Stimulated activated naive B cell treated with anti-CD40 and anti-IgM and Interleukin-4, amounts not matched to agents 10 μg/mL and 1 μg/mL and 100 μg/mL, for 72 hours (primary cell): ENCODE measurements at regions not wholly inside any gene's neighbourhood (a gene's known extent, or its start where the extent isn't known, plus 50 kb on each side); places are given as distances from the start of the nearest gene placed in this dataset.

Experiments
- ATAC-seq, 2 donors: fragments of 150-1000 bp; cut with Tn5 transposase; replicated peaks; 2 replicates each; pipeline ENCODE4 v1.10.0; 2021; ENCODE audit warnings: moderate library complexity in 1 of 2
- DNase-seq: peaks from one replicate; pipeline ENCODE4 v3.0.0; 2021
- H3K27ac Mint-ChIP-seq: one replicate; pipeline ENCODE4 v1.8.0; 2022; ENCODE audit warnings: mild to moderate bottlenecking, mixed read lengths
- H3K27me3 Mint-ChIP-seq, 2 donors: one replicate each; pipeline ENCODE4 v1.8.0; 2022; ENCODE audit warnings: mixed read lengths in 2 of 2
- H3K36me3 Mint-ChIP-seq, 2 donors: one replicate each; pipeline ENCODE4 v1.8.0; 2022; ENCODE audit warnings: mixed read lengths in 2 of 2, mild to moderate bottlenecking in 1 of 2
- H3K4me1 Mint-ChIP-seq, 2 donors: one replicate each; pipeline ENCODE4 v1.8.0; 2022; ENCODE audit warnings: mixed read lengths in 2 of 2, mild to moderate bottlenecking in 1 of 2
- H3K4me3 Mint-ChIP-seq, 2 donors: one replicate each; pipeline ENCODE4 v1.8.0; 2022; ENCODE audit warnings: mild to moderate bottlenecking in 2 of 2, mixed read lengths in 2 of 2, moderate library complexity in 1 of 2
- H3K9me3 Mint-ChIP-seq, 2 donors: one replicate each; pipeline ENCODE4 v1.8.0; 2022; ENCODE audit warnings: mixed read lengths in 2 of 2, mild to moderate bottlenecking in 1 of 2

DNA sequence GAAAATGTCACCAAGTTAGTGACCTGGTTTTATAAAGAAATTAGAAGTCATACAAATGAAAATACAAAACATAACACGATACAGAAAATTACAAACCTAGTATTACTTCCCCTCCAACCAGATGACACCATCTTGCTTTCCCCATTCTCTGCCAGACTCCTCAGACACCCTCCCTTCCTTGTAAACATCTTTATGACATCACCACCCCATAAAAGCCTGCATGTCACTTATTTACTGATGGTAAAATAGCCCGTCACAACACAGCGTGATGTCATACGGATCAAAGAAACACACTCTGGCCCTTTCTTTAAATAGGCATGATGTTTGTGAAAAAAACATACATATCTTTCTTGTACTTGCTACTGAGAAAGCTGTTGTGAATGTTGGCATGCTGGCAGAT is 254.8 kb upstream of the SOX11 start:
- ATAC-seq = no peak
- Mint-ChIP-seq H3K4me3 (no peak overlapping the region), H3K27me3 (no peaks in the 10 kb centered on the region), H3K27ac (no peak overlapping the region), H3K4me1 (no peaks in the 10 kb centered on the region), H3K36me3 (no peaks in the 10 kb centered on the region), H3K9me3 (peaks cover 0 to 2% of the 10 kb centered on the region in 2 donors)
- no peak for DNase-seq

DNA sequence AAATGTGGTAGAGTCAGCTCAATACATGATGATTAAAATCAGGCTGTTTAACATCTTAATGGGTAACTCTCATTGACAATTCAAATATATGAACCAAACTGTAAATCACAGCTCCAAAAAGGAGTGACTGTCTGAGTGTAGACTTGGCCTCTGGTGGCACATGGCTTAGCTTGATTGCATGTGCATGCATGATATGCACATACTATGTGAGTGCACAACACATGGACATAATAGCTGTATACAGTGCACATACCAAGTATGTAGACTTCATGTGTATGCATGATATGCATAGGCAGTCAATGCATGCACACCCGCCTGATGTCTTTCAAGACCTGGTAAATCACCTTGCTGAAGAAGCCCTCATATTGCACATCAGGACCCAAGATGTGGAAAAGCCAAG is 252.0 kb upstream of the SOX11 start:
- no peak overlapping the region for H3K4me3 Mint-ChIP-seq
- no peaks in the 10 kb centered on the region for H3K36me3 Mint-ChIP-seq
- H3K27me3 Mint-ChIP-seq = no peaks in the 10 kb centered on the region
- H3K27ac Mint-ChIP-seq = no peak overlapping the region
- H3K9me3 Mint-ChIP-seq = peaks cover 4 to 5% of the 10 kb centered on the region in 2 donors
- no peaks in the 10 kb centered on the region for H3K4me1 Mint-ChIP-seq
- ATAC-seq (no peak), DNase-seq (no peak)

DNA sequence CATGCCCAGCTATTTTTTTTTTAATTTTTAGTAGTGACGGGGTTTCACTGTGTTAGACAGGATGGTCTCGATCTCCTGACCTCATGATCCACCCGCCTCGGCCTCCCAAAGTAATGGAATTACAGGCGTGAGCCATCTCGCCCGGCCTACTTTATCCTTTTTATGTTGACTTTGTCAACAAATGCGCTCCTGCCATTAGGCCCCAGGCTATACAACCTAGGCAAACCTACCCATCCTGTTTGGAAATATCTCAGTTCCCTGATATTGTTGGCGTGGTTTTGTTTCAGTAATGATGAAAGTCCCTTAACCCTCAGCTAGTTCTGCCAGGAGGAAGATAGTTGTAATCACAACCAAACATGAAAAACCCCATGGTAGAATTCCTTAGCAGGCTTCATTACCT is 249.4 kb upstream of the SOX11 start:
- H3K4me1 Mint-ChIP-seq = no peaks in the 10 kb centered on the region
- no peaks in the 10 kb centered on the region for H3K27me3 Mint-ChIP-seq
- no peak for ATAC-seq
- H3K36me3 Mint-ChIP-seq = no peaks in the 10 kb centered on the region
- no peak for DNase-seq
- H3K9me3 Mint-ChIP-seq = peaks cover 4 to 5% of the 10 kb centered on the region in 2 donors
- no peak overlapping the region for H3K4me3 Mint-ChIP-seq
- H3K27ac Mint-ChIP-seq = no peak overlapping the region

DNA sequence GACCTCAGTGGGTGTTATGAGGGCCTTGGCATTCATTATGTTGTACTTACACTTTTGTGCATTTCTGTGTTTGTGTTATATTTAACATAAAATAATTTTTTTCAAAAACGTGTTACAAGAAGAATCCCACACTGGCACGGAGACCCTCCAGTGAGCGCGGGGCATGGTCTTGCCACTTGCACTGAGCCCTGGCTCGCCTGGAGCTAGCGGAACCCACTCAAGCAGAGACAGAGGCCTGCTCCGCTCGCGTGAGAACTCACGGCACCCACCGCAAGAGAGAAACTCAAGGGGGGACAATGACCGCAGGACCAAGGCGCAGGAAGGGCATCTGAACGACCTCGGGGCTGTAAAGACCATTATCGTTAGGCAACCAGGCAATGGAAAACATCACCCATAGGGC is 248.0 kb upstream of the SOX11 start:
- H3K36me3 Mint-ChIP-seq = no peaks in the 10 kb centered on the region
- H3K9me3 Mint-ChIP-seq = peaks cover 4 to 5% of the 10 kb centered on the region in 2 donors
- no peak overlapping the region for H3K4me3 Mint-ChIP-seq
- H3K27ac Mint-ChIP-seq = no peak overlapping the region
- no peaks in the 10 kb centered on the region for H3K27me3 Mint-ChIP-seq
- H3K4me1 Mint-ChIP-seq = no peaks in the 10 kb centered on the region
- DNase-seq = no peak
- ATAC-seq = no peak

DNA sequence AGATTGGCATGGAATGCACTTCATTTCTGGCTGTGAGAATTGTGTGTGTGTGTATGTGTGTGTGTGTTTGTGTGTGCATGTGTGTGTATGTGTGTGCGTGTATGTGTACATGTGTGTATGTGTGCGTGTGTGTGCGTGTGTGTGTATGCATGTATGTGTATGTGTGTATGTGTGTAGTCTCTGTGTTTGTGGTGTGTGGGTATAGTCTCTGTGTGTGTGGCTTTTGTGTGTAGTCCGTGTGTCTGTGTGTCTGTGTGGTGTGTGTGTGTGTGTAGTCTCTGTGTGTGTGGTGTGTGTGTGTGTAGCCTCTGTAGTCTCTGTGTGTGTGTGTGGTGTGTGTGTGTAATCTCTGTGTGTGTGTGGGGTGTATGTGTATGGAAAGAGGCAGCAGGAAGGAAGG is 247.3 kb upstream of the SOX11 start:
- Mint-ChIP-seq H3K9me3 (peaks cover 3 to 5% of the 10 kb centered on the region in 2 donors), H3K27me3 (no peaks in the 10 kb centered on the region), H3K4me3 (no peak overlapping the region), H3K27ac (no peak overlapping the region), H3K36me3 (no peaks in the 10 kb centered on the region), H3K4me1 (no peaks in the 10 kb centered on the region)
- DNase-seq (no peak), ATAC-seq (no peak)

DNA sequence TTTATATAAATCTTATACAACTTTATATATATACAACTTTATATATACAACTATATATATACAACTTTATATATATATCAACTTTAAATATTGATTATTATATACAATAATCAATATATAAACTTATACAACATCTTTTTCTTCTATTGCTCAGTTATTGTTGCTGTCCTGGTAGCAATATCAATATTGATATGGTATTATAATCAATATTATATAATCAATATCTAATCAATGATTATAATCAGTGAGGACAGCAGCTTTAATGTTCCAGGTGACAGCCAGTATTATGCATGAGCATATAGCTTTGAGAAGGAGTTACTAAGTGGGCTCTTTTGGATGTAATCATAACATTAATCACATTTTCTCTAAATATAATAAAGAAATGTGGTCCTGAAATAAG is 242.3 kb upstream of the SOX11 start:
- Mint-ChIP-seq H3K36me3 (no peaks in the 10 kb centered on the region), H3K27me3 (no peaks in the 10 kb centered on the region), H3K27ac (no peak overlapping the region), H3K9me3 (peaks cover 1 to 2% of the 10 kb centered on the region in 2 donors), H3K4me3 (no peak overlapping the region), H3K4me1 (no peaks in the 10 kb centered on the region)
- ATAC-seq = no peak
- no peak for DNase-seq

DNA sequence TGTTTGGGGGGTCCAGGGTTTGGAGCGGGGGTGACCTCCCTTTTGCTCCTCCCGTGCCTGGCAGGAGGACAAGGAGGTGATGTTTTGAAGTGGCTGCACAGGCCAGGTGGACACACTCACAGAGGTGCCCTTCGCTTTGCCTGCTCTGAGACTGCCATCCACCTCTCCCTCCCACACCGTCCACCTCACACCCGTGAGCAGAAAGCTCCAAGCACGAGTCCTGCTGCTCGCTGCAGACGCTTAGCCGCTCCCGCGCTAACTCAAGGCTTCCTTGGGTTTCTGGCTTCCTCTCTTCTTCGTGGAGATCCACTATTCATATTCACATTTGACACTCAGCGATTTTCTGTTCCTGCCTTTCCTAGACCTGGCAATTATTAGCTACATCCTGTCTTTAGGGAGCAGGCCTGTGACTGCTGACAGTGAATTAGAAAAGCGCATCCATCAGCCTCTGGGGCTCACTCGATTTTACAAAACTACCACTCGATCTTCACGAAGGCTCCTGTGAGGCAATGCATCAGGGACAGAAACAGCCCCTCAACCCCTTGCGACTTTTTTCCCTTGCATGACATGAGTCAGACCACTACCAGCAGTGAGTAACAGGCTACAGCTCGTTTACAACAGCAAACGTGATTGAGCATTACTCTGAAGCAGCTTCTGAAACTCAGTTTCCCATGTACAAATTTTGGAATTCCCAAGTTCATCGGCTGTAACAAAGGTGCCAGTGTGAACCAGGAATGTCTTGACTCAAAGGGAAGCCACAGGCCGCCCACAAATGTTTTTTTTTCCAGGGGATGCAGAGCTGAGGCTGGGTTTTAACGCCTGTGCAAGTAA is 238.7 kb upstream of the SOX11 start:
- no peaks in the 10 kb centered on the region for H3K36me3 Mint-ChIP-seq
- no peak overlapping the region for H3K4me3 Mint-ChIP-seq
- H3K27ac Mint-ChIP-seq = no peak overlapping the region

DNA sequence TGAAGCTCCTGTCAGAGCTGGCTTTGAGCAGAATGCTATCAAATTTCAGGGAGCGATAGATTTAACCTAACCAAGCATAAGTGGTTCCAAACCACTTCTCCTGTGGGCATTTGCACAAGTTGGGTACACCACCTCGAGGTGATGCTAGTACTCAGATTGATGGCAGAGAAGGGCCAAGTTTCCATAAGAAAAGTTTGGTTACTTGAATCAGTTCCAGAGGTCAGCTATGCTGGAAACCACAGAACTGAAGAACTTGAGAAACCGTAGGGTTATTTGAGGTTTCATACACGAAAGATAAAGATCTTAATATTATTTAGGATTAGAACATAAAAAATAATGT is 238.2 kb upstream of the SOX11 start:
- Mint-ChIP-seq H3K27ac (no peak overlapping the region), H3K9me3 (peaks cover 0 to 2% of the 10 kb centered on the region in 2 donors), H3K4me3 (no peak overlapping the region), H3K36me3 (no peaks in the 10 kb centered on the region), H3K4me1 (no peaks in the 10 kb centered on the region), H3K27me3 (no peaks in the 10 kb centered on the region)
- DNase-seq = no peak
- no peak for ATAC-seq

More for the DNA sequence above, 238.7 kb upstream of the SOX11 start:
- ATAC-seq (no peak), DNase-seq (no peak)
- Mint-ChIP-seq H3K4me1 (no peaks in the 10 kb centered on the region), H3K9me3 (no peaks in the 10 kb centered on the region), H3K27me3 (no peaks in the 10 kb centered on the region)

DNA sequence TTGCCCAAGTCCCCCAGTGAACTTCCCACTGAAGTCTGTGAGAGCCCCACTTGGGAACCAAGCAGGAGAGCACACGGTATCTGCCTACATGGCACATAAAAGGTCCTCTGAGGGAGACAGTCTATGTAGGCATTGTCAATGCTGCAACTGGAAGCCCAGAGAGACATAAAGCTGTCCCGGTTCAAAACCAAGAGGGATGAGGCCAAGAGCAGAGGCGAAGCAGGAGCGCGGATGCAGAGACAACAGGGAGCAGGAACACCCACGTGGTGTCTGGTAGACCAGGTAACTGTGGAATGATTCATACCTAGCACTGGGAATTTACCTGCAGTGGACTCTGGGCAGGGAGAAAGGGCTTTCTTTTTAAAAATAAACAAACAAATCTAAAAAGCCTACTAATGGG is 233.1 kb upstream of the SOX11 start:
- H3K4me1 Mint-ChIP-seq = no peaks in the 10 kb centered on the region
- H3K9me3 Mint-ChIP-seq = peaks cover 0 to 2% of the 10 kb centered on the region in 2 donors
- DNase-seq = no peak
- ATAC-seq = no peak
- H3K36me3 Mint-ChIP-seq = no peaks in the 10 kb centered on the region
- no peaks in the 10 kb centered on the region for H3K27me3 Mint-ChIP-seq
- H3K27ac Mint-ChIP-seq = no peak overlapping the region
- no peak overlapping the region for H3K4me3 Mint-ChIP-seq

DNA sequence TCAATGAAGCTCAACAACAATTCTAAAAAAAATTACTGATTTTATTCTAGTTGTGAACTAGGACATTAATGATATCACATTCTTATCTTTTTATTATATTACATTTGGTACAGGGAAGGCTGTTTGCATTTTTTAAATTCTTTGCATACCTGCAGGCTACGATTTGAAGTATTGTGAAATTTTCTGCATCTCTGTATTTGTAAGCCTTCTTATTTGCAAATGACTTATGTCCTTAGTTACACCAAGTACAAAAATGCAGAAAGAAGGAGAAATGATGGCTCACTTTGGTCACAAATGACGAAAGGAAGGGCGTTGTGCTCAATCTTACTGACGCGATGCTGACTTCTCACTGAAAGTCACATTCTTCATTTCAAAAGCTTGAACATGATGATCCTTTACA is 227.5 kb upstream of the SOX11 start:
- DNase-seq (no peak), ATAC-seq (no peak)
- no peaks in the 10 kb centered on the region for H3K9me3 Mint-ChIP-seq
- H3K4me3 Mint-ChIP-seq = no peak overlapping the region
- no peaks in the 10 kb centered on the region for H3K27me3 Mint-ChIP-seq
- no peak overlapping the region for H3K27ac Mint-ChIP-seq
- H3K4me1 Mint-ChIP-seq = no peaks in the 10 kb centered on the region
- H3K36me3 Mint-ChIP-seq = no peaks in the 10 kb centered on the region

DNA sequence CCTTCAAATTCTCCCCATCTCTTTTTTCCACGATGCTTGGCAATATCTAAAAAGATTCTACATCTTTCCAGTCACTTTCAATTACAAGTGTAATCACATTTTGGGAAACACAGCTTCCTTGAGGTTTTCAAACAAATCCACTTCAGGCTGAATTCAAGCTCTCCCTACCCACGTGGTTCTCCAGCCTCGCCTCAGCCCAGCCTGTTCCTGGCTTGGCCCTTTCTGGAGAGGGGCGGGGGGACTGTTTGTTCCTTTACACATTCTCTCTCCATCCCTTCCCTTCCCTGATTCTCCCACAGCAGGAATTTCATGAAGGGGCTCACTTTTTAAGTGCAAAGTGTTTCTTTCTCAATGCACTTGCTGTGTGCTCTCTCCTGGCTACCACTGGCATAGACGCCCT is 226.3 kb upstream of the SOX11 start:
- Mint-ChIP-seq H3K4me1 (no peaks in the 10 kb centered on the region), H3K9me3 (no peaks in the 10 kb centered on the region)

DNA sequence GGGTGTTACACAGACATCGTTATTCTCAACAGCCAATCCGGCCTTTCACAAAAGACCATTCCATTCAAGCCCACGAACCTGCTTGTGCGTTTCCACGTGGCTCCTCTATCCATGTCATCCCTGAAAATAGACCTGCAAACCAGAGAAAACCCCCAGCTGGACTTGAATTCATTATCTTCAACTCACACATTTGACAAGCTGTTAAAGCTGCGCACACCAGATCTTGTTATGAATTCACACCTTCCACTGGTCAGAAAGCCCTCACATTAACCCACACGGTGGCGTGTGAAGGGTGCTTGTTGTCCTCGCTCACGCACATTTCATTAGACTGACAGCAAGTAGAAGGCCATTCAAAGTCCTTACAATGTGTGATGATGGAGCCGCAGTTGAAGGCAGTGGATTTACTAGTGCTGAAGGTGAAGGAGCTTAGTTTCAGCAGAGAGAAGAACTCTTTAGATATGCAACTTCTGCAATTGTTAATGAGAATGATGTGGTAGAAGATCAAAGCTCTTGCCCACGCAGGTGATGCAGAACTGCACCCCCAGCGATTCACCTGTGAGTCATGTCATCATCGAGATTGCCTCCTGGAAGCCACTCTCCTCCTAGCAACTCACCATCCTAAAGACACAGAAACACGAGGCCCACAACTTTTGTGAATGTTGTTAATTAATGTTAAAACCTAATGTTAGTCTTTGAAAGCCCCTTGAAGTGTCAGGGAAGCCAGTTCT is 224.8 kb upstream of the SOX11 start:
- ATAC-seq (no peak), DNase-seq (no peak)
- H3K4me3 Mint-ChIP-seq = no peak overlapping the region
- no peaks in the 10 kb centered on the region for H3K27me3 Mint-ChIP-seq
- H3K27ac Mint-ChIP-seq = no peak overlapping the region
- no peaks in the 10 kb centered on the region for H3K36me3 Mint-ChIP-seq
- no peaks in the 10 kb centered on the region for H3K9me3 Mint-ChIP-seq
- no peaks in the 10 kb centered on the region for H3K4me1 Mint-ChIP-seq

More for the DNA sequence above, 226.3 kb upstream of the SOX11 start:
- Mint-ChIP-seq H3K27me3 (no peaks in the 10 kb centered on the region), H3K4me3 (no peak overlapping the region), H3K27ac (no peak overlapping the region), H3K36me3 (no peaks in the 10 kb centered on the region)
- ATAC-seq (no peak), DNase-seq (no peak)

DNA sequence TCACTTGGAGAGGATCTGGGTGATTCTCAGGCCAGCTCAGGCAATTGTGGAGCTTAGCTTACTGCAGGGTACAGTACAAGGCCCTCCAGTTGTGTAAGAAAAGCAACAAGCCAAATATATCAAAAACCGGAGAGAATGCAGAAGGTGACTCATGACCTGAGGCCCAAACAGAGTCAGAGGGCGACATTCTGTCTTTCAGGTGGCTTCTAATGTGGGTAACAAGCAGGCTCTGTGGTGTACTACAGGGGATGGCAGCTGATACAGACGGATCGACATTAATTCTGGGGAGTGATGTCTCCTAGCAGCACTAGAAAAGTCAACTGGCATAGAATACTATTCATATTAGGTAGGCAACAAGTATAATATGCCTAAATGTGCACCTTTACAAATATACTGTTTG is 219.5 kb upstream of the SOX11 start:
- Mint-ChIP-seq H3K9me3 (peaks cover 4 to 5% of the 10 kb centered on the region in 2 donors), H3K4me3 (no peak overlapping the region), H3K36me3 (no peaks in the 10 kb centered on the region), H3K4me1 (no peaks in the 10 kb centered on the region), H3K27me3 (no peaks in the 10 kb centered on the region), H3K27ac (no peak overlapping the region)
- DNase-seq = no peak
- ATAC-seq = no peak

DNA sequence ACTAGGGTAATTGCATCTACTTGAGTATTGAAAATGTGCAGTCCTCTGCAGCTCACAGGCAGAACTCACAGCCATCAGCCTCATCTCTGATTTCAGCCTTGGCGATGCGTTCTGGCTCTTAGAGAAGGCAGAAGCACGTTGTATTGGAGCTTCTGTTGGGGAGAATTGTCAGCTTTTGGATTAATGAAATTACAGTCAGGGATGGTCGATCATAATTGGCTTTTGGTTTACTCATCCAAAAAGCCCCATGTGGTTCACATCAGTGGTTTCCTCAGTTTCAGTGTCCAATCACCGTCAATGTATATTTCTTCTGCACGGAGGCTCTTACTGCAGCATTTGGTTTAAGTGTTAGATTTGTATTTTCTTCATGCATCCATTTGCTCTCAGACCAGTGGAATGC is 218.5 kb upstream of the SOX11 start:
- DNase-seq (no peak), ATAC-seq (no peak)
- Mint-ChIP-seq H3K27me3 (no peaks in the 10 kb centered on the region), H3K4me1 (no peaks in the 10 kb centered on the region), H3K36me3 (no peaks in the 10 kb centered on the region), H3K4me3 (no peak overlapping the region), H3K27ac (no peak overlapping the region), H3K9me3 (peaks cover 4 to 5% of the 10 kb centered on the region in 2 donors)

DNA sequence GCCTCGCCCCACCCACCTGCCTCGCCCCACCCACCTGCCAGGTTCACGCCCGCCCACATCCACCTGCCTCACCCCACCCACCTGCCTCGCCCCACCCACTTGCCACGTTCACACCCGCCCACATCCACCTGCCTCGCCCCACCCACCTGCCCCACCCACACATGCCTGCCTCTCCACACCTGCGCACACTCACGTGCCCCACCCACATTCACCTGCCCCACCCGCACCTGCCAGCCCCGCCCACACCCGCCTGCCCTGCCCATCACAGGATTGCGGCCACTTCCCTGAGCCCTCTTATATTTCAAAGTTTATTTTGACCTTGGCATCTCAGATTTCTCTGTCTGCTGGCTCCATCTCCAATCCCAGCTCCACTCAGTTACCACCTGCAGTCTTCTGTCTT is 217.5 kb upstream of the SOX11 start:
- H3K27ac Mint-ChIP-seq = no peak overlapping the region
- no peak for ATAC-seq
- H3K9me3 Mint-ChIP-seq = peaks cover 4 to 5% of the 10 kb centered on the region in 2 donors
- no peak overlapping the region for H3K4me3 Mint-ChIP-seq
- H3K36me3 Mint-ChIP-seq = no peaks in the 10 kb centered on the region
- H3K4me1 Mint-ChIP-seq = peaks cover 0 to 6% of the 10 kb centered on the region in 2 donors
- DNase-seq = no peak
- H3K27me3 Mint-ChIP-seq = no peaks in the 10 kb centered on the region
